H1 (cell line): ENCODE measurements at regions not wholly inside any gene's neighbourhood (a gene's known extent, or its start where the extent isn't known, plus 50 kb on each side); places are given as distances from the start of the nearest gene placed in this dataset.

Experiments used
- RXRA ChIP-seq: IDR thresholded peaks from 2 replicates; pipeline ENCODE4 v1.6.1; 2011; ENCODE audit warnings: low read depth, mild to moderate bottlenecking, low read length, moderate library complexity; ENCODE audit not compliant: insufficient read depth

DNA sequence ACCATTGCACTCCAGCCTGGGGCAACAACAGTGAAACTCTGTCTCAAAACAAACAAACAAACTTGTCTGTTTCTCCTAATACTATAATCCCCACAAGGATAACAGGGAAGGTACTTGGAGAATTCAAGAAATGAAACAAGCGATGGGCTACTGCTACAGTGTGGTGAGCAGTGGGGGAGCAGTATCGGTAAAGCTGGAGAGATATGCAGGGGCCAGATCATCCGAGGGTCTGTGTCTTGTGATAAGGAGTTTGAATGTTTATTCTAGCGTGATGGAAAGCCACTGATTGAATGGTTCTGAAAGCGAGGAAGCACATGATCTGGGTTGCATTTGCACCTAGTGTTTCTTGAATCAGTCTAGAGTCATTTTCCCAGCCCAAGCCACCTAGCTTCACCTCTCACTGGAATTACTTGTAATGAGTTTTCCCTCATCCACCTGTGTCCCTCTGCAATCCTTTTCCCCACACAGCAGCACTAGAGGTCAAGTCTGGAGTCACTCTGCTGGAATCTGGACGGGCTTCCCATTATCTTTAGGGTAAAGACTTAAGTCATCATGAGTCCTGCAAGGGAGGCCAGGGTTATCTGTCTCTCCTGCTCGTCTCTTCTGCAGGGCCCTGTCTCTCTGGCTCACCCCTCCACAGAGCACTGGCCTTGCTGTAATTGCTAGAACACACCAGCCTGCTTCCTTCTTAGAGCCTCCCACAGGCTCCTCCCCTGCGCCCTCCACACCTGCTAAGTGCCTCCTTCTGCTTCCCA lies 162.3 kb downstream of the KLF5 start (continued):
- no peak for TF ChIP-seq RXRA
